Uterus (tissue), 2 donors: ENCODE measurements at regions not wholly inside any gene's neighbourhood (a gene's known extent, or its start where the extent isn't known, plus 50 kb on each side); places are given as distances from the start of the nearest gene placed in this dataset.

Source experiments
- POLR2A ChIP-seq, 2 donors: fragments of 450-650 bp; IDR thresholded peaks; one replicate each; pipeline ENCODE4 v1.6.1; 2016; ENCODE audit warnings: antibody characterized with exemption in 2 of 2, mild to moderate bottlenecking in 1 of 2, moderate library complexity in 1 of 2
- TF ChIP-seq, protein P1 (sequence below), 4 experiments: fragments of 200-600 bp in 2 of 4; fragments of 450-650 bp in 2 of 4; sonication (generic) in 2 of 4; IDR thresholded peaks; one replicate each; pipeline ENCODE4 v1.5.1; 2016 to 2019; ENCODE audit warnings: antibody characterized with exemption in 4 of 4, mild to moderate bottlenecking in 2 of 4, moderate library complexity in 1 of 4

DNA sequence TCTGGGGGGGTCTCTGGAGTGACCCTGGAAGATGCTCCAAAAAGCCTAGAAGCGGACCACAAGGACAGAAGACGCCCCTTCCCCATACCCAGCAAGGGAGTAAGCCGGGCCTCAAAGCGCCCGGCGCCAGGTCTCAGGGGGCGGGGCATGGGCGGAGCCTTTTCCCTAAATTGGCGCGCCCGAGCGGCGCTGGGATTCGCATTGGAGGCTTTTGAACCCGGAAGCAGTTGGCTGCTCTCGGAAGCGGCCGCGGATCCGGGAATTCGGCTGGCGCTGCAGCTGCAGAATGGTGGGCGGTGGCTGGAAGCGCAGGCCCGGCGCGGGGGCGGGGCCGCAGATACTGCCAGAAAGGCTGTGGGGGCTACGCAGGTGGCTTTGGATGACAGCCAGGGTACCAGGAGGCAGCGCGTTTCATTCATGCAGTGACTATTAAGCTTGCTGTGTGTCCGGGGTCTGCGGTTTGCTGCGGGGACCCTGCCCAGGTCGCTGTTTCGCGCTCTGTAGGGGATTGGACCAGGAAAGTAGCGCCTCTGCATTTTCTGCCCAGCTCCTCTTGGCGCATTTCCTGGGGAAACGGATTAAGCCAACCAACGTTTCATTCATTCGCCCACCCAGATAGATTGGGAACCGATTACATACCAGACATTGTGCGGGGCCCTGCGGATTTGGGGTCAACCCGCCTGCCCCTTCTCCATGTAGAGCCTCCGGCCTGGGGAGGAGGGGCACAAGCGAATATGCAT, 83.0 kb upstream of the FREM1 start:
- TF ChIP-seq, protein P1, sequence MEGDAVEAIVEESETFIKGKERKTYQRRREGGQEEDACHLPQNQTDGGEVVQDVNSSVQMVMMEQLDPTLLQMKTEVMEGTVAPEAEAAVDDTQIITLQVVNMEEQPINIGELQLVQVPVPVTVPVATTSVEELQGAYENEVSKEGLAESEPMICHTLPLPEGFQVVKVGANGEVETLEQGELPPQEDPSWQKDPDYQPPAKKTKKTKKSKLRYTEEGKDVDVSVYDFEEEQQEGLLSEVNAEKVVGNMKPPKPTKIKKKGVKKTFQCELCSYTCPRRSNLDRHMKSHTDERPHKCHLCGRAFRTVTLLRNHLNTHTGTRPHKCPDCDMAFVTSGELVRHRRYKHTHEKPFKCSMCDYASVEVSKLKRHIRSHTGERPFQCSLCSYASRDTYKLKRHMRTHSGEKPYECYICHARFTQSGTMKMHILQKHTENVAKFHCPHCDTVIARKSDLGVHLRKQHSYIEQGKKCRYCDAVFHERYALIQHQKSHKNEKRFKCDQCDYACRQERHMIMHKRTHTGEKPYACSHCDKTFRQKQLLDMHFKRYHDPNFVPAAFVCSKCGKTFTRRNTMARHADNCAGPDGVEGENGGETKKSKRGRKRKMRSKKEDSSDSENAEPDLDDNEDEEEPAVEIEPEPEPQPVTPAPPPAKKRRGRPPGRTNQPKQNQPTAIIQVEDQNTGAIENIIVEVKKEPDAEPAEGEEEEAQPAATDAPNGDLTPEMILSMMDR (IDR thresholded peaks at IDR 0.05), result no peak
- TF ChIP-seq POLR2A (IDR thresholded peaks at IDR 0.05), result peak in 1 of 2 donors; percentile 26
